NCI-H446 (cell line): ENCODE measurements at regions not wholly inside any gene's neighbourhood (a gene's known extent, or its start where the extent isn't known, plus 50 kb on each side); places are given as distances from the start of the nearest gene placed in this dataset.

Source experiments
- DNase-seq, 2 experiments: peaks; one replicate each; lab custom pipeline; 2025; lab: John Stamatoyannopoulos, UW

GRCh38 chr18:41145516-41145915 lies 809.5 kb upstream of the PIK3C3 start:
- no peak for DNase-seq

GRCh38 chr18:41144441-41144840 lies 810.6 kb upstream of the PIK3C3 start:
- DNase-seq = no peak

- no peak for DNase-seq
Observed at GRCh38 chr18:41140506-41140905, 814.5 kb upstream of the PIK3C3 start.

GRCh38 chr18:41135146-41135545 lies 819.9 kb upstream of the PIK3C3 start:
- DNase-seq = no peak

- no peak for DNase-seq
Observed at GRCh38 chr18:41134426-41134825, 820.6 kb upstream of the PIK3C3 start.

GRCh38 chr18:41131050-41131449 lies 824.0 kb upstream of the PIK3C3 start:
- DNase-seq = no peak

GRCh38 chr18:41128545-41128944 lies 826.5 kb upstream of the PIK3C3 start:
- DNase-seq = no peak

- no peak for DNase-seq
Observed at GRCh38 chr18:41128126-41128525, 826.9 kb upstream of the PIK3C3 start.

GRCh38 chr18:41126541-41127235 lies 828.3 kb upstream of the PIK3C3 start:
- no peak for DNase-seq

GRCh38 chr18:41121116-41121826 lies 833.8 kb upstream of the PIK3C3 start:
- peak in 1 of 2 experiments; percentile 11 for DNase-seq

GRCh38 chr18:41119031-41119430 lies 836.0 kb upstream of the PIK3C3 start:
- no peak for DNase-seq

GRCh38 chr18:41113885-41114482 lies 841.0 kb upstream of the PIK3C3 start:
- no peak for DNase-seq

GRCh38 chr18:41099451-41099850 lies 855.6 kb upstream of the PIK3C3 start:
- DNase-seq = no peak

- DNase-seq = peak in 1 of 2 experiments; percentile 22
Observed at GRCh38 chr18:41096504-41096903, 858.5 kb upstream of the PIK3C3 start.

GRCh38 chr18:41077076-41077475 lies 878.0 kb upstream of the PIK3C3 start:
- DNase-seq = no peak

GRCh38 chr18:41075212-41075611 lies 879.8 kb upstream of the PIK3C3 start:
- DNase-seq = no peak

- DNase-seq = no peak
Observed at GRCh38 chr18:41073372-41073954, 881.6 kb upstream of the PIK3C3 start.

GRCh38 chr18:41072946-41073345 lies 882.1 kb upstream of the PIK3C3 start:
- no peak for DNase-seq

- no peak for DNase-seq
Observed at GRCh38 chr18:41071826-41072225, 883.2 kb upstream of the PIK3C3 start.

GRCh38 chr18:41069167-41069566 lies 885.9 kb upstream of the PIK3C3 start:
- no peak for DNase-seq

- DNase-seq = no peak
Observed at GRCh38 chr18:41064916-41065315, 890.1 kb upstream of the PIK3C3 start.

- no peak for DNase-seq
Observed at GRCh38 chr18:41060967-41061366, 894.1 kb upstream of the PIK3C3 start.

GRCh38 chr18:41059126-41059415 lies 896.0 kb upstream of the PIK3C3 start:
- DNase-seq = no peak
